HG03442 (cell line): ENCODE measurements at regions not wholly inside any gene's neighbourhood (a gene's known extent, or its start where the extent isn't known, plus 50 kb on each side); places are given as distances from the start of the nearest gene placed in this dataset.

Experiments
- ATAC-seq: cut with Tn5 transposase; IDR thresholded peaks from one replicate; pipeline ENCODE4 v1.9.1; 2021; ENCODE audit warnings: mild to moderate bottlenecking, moderate library complexity; ENCODE audit not compliant: unreplicated experiment

DNA sequence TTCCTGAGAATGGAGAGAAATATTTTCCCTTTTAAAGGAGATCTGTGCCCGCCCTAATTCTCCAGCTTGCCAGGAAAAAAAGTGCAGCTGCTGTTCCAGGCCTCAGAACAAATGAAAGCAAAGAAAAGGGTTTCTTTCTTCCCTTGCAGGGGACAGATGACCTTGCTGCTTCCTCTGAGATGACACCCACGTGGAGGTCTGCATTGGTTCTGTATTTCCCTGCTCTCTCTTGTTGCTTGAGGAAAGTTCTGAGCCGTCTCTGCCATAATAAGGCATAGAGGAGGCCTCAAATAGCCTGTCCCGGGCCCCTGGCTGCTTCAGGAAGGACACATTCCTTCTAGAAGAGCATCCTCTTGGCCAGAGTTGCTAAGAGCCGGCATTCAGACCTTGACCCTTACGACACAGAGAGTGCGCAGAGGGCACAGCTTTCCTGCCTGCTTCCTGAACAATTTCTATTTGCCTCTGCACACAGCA, 501.8 kb upstream of the SULF2 start:
- no peak for ATAC-seq

DNA sequence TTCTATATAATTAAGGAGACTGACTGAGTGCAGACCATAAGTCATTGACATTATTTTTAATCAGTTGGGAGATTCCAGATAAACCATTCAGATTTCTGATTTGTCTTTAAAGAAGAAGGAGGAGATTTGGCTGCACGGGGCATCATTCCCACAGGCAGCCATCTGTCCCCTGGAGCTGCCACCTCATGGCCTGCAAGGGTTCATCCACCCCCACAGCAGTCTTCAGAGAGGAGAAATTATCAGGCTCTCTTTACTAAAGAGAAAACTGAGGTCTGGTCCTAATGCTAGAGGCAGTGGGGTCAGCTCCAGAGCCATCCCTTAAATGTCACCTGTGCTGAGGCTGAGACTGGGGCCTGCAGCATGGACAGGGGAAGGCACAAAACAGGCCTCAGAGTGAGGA, 501.3 kb upstream of the SULF2 start:
- ATAC-seq: no peak

DNA sequence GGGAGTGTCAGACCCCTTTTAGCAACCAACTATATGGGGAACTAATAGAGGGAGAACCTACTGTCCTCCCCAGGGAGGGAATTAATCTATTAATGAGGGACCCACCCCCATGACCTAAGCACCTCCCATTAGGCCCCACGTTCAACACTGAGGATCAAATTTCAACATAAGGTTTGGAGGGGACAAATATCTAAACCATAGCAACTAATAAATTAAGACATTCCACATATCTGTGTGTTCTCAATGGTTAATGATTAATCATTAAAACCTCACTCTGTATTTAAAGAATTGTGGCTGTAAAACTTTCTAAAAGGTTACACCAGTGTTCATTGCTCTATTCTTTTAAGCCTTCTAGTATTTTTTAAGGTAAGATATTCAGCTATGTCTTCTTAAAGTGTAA, 500.4 kb upstream of the SULF2 start:
- no peak for ATAC-seq

DNA sequence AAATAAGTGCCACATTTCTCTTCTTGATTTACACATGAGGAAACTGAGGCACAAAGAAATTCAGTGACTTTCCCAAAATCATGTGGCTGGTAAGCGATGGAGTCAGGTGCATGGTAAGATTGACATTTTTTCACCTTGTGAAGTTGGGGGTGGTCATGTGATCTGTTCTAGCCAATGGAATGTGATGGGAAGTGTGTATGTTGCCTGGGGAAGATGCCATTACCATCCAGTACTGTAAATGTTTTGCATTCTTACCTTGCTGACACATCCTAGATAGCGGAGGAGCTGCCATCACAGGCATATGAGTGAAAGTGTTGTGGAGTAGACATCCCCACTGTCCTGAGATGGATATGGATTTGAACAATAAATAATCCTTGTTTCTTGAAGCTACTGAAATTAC, 499.6 kb upstream of the SULF2 start:
- ATAC-seq: no peak

DNA sequence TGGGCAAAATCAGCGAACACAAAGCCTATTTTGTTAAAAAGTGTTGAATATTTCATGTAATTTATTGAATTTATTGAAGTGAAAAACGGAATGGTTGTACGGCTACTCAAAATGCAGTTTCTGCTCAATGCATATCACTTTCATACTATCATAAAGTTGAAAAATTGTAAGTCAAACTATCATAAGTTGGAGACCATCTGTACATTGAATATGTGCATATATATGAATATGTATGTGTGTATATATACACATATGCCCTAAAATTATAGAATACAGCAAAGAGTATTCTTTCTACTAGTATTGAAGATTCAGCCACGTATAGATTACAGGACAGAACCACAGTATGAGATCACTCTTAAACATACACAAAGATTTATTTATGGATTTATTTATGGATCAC, 499.0 kb upstream of the SULF2 start:
- ATAC-seq: no peak

DNA sequence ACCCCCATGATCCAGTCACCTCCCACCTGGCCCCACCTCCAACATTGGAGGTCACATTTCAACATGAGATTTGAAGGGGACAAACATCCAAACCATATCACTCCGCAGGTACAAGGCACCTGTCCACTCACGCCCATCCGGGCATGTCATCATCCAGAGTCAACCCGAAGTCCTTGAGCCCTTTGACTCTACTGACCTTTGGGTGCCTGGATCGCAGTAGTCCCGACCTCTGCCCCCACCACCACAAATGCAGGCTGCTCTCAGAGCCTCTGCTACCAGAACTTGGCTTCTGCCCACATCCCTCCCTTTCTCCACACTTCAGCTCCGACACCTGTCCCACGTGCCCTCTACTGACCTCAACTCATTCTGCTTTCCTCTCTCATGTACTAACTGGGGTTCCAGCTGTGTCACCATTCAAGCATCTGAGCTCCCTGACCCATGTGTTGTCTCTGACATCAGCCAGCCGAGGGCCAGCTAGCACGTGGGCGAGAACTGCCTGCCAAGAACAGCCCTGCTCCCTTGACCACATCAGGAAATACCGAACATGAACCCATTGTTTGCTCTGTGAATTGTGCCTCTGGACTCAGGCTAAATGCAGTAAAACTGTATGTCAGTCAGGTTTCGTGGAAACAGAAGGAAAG, 498.3 kb upstream of the SULF2 start:
- no peak for ATAC-seq

DNA sequence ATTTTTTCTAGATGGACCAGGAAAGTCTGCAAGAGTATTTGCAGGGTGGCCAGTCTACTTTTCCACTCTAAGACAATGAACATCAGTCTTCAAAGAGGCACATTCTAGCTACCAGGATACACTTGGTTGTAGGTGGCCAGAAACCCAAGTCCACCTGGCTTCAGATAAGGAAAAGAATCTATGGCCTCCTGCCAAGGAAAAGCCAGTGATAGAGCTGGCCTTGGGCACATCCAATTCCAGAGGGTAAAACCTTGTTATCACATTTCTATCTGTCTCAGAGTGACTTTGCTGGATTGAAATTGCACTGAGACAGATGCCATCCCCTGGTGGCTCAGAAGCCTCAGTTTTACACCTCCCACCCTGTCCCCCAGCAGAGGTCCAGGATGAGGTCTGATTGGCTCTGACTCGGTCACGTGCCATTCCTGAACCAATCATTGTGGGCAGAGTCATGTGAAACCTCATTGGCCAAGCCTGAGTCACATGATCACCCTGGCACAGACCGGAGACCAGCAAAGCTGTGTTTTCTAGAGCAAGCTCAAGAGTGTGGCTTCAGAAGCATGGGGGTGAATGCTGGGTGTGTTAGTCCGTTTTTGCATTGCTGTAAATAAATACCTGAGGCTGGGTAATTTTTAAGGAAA, 497.4 kb upstream of the SULF2 start:
- ATAC-seq: no peak

DNA sequence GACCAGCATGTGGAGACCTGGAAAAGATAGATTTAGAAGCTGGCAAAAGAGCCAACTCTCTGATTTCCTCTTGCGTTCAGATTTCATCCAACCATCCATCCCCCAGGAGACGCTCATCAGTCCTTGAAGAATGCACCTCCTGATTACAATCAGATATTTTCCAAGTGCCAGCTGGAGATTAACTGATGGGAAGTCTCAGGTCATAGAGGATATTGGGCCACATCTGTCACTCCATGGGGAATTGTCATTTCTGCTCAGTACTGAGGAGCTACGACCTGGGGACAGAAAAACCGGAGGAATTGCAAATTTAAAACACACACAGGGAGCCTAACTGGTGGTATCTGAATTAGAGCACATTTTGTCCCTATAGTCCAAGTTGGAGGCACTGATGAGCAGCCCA, 496.2 kb upstream of the SULF2 start:
- ATAC-seq: no peak

DNA sequence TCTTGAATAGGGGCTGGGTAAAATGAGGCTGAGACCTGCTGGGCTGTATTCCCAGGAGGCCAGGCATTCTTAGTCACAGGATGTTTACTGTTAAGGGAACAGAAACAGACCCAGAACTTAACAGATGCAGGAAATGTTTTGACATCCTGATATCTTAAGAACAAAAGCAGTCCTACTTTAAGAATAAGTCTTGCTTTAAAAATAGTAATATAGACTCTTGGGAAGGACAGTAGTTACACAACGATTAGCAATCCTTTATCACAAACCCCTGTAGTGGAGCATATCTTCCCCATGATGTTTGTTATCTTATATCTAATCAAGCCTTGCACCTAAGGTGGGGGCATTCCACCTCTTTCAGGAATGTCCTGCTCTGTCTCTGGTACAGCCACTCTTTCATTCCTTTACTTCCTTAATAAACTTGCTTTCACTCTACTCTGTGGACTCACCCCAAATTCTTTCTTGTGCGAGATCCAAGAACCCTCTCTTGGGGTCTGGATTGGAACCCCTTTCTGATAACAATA, 493.7 kb upstream of the SULF2 start:
- ATAC-seq: no peak

DNA sequence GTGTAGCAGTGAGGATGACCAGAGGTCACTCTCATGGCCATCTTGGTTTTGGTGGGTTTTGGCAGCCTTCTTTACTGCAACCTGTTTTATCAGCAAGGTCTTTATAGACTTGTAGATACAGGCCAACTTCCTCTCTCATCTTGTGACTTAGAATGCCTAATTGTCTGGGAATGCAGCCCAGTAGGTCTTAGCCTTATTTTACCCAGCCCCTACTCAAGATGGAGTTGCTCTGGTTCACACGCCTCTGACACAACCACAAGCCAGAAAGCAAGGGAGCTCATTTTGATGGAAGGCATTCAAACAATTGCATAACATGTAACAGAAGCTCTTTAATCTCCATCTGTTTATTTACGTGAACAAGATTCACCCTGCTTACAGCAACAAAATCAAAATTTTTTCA, 492.0 kb upstream of the SULF2 start:
- no peak for ATAC-seq

DNA sequence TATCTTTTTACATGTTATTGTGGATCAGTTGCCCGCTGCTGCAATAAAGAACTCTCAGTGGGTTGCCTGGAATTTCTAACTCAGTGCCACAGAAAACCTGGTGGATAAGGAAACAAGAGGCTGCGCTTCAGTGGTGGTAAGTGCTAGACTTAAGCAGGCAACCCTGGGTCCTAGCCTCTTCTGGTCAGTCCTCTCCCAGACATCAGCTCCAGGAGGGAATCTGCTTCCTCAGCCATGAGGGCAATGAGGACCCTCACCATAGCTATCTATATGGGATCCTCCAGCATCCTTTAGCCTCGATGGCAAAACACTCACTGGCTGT, 490.7 kb upstream of the SULF2 start:
- no peak for ATAC-seq

DNA sequence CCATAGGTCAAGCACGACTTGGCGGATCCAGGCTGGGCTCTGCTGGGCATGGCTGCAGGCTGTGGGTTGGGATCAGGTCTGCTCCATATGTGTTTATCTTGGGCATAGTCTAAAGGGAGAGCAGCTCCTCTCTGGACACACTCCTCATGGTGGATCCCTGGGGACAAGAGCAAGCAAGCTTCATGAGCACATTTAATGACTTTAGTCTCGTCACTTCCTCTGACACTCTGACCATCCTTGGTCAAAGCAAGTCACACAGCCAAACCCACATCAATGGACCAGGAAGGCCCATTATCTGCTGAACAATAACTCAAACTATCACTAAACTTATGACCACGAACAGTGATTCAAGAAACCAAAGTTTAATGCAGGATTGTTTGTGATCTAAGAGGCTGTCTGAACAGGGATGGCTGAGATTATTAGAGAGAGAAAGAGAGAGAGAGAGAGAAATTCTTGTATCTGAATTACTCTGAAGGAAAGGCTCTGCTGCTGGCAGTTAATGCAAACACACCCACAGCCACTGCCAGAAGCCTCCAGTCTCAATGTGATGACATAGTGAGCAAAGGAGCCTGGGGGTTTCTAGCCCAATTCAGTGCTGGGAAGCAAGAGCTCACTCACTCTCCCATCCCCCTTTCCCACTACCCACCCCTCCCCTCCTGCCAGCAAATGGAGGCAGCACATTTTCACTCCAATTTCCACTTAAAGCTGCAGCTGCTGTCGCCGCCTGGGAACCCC, 490.2 kb upstream of the SULF2 start:
- ATAC-seq: no peak

DNA sequence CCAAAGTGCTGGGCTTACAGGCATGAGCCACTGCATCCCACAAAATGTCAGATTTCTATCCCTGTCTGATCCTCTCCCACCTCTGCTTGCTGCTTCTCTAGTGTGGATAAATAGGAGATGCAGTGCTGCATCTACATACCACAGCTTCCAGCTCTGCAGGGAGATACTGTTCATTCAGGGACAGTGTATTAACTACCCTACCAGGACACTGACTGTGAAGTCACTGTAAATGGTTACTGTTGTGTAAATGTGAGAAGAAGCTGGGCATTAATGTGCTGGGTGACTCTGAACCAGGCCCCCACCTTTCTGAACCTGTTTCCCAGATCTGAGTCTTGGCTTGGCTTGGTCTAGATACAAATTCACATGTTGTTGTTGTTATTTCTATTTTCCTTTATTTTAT, 488.6 kb upstream of the SULF2 start:
- no peak for ATAC-seq

DNA sequence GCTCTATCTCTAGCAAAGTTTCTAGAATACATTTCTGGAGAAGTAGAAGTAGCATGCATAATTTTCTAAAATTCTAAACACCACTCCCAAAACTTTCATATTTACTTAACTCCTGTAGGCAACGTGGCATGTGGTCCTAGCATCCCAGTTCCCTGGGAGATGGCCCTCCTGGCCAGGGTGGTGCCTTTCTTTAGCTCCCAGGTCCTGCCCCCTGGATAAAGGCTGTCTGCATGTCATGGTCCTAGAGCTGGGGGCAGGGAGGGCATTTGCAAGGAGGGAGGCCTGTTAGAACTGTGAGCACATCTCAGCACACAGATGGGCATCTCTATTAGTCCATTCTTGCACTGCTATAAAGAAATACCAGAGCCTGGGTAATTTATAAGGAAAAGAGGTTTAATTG, 485.6 kb upstream of the SULF2 start:
- ATAC-seq: no peak

DNA sequence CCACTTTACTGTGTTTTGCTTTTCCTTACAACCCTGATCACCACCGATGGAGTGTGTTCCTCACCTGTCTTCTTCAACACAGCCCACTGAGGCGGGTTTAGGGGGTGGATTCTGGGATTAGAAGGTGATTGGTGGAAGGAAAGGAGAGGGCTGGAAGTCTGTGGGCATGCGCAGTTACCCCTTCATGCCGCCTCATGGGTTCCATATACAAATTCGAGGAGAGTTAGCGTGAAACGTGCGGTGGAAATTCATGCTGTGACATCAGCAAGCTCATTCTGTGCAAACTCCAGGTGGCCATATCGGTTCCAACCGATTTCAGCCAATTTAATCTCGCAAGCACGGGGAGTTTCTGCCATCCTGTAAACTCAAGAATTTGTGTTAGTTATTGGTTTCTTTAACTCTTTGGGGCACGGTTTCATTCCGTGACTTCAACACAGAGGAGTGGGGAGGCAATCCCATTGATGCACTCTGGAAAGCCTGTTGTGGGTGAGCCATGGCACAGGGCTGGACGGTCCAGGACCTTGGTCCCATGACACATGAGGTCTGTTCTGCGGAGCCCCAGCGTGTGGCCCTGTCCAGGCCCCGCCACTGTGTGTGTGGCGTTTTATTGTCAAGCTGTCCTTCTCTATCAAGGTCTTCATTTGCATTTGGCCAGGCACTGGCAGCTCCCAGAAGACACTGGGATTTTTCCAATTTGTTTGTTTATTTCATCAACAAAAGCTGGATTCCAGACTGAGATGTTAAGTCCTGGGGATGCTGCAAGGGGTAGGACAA, 482.8 kb upstream of the SULF2 start:
- ATAC-seq: no peak

DNA sequence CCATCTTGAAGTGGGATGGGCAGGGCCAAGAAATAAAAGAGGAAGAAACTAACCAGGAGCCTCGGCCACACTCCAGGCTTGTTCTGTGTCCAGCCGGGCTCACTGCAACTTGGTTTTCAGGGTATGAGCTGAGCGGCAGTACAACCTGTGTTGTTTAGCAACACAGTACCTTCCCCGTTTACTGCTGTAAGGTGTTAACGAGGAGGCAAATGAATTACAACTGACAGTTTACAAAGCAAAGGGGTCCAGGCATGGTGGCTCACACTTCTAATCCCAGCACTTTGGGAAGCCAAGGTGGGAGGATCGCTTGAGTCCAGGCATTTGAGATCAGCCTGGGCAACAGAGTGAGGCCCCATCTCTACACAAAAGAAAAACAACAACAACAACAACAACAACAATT, 481.3 kb upstream of the SULF2 start:
- no peak for ATAC-seq

DNA sequence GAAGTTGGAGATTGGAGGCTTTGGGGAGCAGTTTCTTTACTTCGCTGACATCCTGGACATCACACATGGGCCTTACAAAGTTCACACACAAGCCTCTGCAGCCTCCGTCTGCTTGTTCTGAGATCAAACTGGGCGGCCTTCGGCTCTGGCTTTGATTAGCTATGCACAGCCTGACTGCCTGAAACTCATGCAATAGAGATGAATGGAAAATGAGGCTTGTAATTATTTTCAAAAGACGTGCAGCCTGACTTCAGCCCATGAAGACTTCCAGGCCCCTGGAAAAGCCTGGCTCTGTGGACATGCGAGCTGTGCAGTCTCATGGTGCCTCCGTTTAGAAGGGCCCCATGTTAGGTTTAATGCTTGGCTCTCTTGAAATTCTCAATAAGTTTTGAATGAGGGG, 480.5 kb upstream of the SULF2 start:
- ATAC-seq: no peak

DNA sequence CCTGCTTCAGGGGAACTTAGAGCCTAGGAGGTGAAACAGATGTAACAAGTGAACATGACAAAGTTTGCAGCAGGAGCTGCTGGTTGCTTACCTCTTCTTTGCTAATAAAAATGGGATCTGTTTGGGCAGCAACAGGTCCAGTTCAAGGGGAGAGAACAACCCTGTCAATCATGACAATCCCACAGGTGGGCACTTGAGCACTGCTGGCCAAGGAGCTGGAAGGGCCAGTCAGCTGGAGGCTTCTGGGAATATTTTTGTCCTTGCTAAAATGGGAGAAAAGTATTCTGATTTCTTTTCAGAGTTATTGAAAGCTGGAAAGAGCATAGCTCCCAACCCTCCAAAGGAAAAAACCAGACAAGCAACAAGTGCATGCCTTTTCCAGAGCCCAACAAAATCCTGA, 477.7 kb upstream of the SULF2 start:
- ATAC-seq: no peak

DNA sequence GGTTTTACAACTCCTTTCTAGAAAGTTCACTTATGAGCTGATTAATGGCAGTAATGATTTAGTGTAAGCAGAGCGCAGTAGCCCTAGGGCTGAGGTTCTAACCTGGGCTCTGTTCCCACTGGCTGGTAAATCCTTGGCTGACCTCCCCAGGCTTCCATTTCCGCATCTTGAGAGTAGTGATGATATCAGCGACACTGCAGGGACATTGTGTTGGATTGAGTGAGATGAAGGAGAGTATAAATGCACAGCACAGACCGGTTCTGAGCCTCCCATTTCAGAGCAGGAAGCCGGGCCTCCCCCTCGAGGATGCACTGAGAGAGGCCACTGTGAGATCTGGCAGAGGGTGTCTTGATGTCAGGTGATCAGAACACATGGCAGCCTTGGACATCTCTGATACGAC, 477.2 kb upstream of the SULF2 start:
- no peak for ATAC-seq

DNA sequence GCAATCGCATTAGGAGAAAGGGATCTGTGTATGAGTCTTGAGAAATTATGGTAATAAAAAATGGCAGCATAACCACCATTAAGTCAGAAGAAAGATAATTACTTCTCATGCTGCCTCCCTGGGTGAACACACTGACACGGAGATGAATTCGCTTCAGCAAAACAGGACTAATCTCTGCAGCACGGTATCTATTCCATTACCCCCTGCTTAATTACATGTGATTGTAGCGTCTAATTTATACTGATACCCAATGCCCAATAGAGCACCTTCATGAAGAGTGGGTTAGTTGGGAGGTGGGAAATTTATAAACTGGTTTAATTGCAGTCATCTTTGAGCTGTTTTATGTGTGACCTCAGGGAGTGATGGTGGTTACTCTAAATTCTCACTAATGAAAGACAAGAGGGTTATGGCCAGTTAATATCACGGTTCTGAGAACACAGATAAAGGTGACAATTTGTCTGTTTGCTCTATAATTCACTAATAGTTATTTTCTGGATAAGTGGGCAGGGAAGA, 476.2 kb upstream of the SULF2 start:
- no peak for ATAC-seq

DNA sequence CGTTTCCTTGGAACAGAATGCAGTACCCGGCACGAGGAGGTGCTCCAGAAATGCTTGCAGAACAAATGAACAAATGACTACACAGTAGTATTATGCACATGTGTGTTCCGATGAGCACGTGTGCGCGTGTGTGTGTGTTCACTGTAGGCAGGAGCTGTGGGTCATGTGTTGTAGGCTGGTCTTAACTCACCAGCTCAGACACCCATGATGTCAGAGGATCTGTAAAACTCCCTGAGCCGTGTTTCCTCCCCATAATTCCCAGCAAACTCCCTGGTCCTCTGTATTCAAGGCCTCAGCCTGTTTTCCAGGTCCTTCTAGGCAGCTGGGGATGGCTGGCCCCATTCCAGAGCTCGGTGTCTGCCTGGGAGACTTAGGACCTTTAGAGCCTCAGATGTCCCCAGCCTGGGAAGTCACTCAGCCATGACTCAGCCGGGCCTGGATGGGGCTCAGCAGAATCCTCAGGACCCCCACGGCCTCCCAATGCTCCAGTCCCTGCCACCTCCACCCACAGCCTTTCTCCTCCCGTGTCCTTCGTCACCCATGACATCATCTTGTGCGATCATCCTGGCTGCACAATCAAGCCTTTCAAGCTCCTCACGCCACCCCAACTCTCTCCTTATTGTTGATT, 475.0 kb upstream of the SULF2 start:
- ATAC-seq: no peak
